ENCODE measurements at regions not wholly inside any gene's neighbourhood (a gene's known extent, or its start where the extent isn't known, plus 50 kb on each side); places are given as distances from the start of the nearest gene placed in this dataset.

DNA sequence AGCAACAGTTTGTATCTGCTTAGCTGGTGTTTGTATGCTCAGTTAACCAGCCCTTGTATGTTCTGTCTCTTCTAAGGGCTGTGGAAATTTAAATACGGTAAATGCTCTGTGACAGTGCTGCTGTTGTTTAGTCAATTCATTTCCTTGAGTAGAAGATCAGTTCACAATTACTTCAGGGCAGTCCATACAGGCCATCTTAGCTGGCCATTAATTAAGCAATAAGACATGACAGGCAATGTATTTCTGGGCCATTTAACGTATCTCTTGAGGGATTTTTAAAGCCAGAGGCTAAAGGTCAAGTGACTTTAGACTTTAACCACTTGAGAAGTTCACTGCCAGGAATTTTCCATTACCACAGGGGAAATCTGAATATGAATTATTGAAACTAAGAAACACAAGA lies 351.8 kb downstream of the ZIC1 start:
- ChIA-PET POLR2A (ENCODE audit: unreplicated experiment) (no interaction called here), CTCF (no interaction called here)
- no peaks in the 10 kb centered on the region for H3K79me1 ChIP-seq (ENCODE audit: low read depth in 1 of 2, low read length in 2 of 2)
- H2BK15ac ChIP-seq (ENCODE audit: low read depth, low read length) = no peak overlapping the region
- in situ Hi-C loops (cut with MboI; ENCODE audit: low sequenced_read_pairs) = no loop called here
- no TSS peak for BruUV-seq (replicated peaks)
- no peak overlapping the region for H3K56ac ChIP-seq (ENCODE audit: extremely low read depth, insufficient read depth, low read length)
- H4K91ac ChIP-seq (ENCODE audit: insufficient read depth, low read depth, low read length) = no peak overlapping the region
- intact Hi-C loops (cut with micrococcal nuclease) = no loop called here
- H2AK9ac ChIP-seq (replicated peaks; ENCODE audit: low read depth, low read length, poor library complexity) = no peak overlapping the region
- H3K27me3 ChIP-seq (ENCODE audit: control insufficient read depth, insufficient read depth, low read length) = no peaks in the 10 kb centered on the region
- no peak overlapping the region for H3K27ac ChIP-seq (ENCODE audit: insufficient read depth, low read length)
- H2BK20ac ChIP-seq (ENCODE audit: low read depth, low read length) = no peak overlapping the region
- no peak overlapping the region for H3K9ac ChIP-seq (ENCODE audit: low read depth, low read length)
- no peak overlapping the region for H2BK5ac ChIP-seq (ENCODE audit: low read depth, low read length, poor library complexity, severe bottlenecking)
- no peak overlapping the region for H4K8ac ChIP-seq (ENCODE audit: low read depth in 2 of 2, low read length in 2 of 2)
- no peak for DNase-seq
- H2AK5ac ChIP-seq (ENCODE audit: low read depth, low read length) = no peak overlapping the region
- H3K9me3 ChIP-seq (ENCODE audit: control insufficient read depth, insufficient read depth, low read length) = no peaks in the 10 kb centered on the region
- ATAC-seq (ENCODE audit: low read depth) = no peak
- no peak overlapping the region for H3K4me2 ChIP-seq (ENCODE audit: low read depth, low read length)
- no peak overlapping the region for H2BK120ac ChIP-seq (ENCODE audit: low read depth, low read length)
- H4K5ac ChIP-seq (ENCODE audit: low read depth, low read length) = no peak overlapping the region
- H4K20me1 ChIP-seq (ENCODE audit: insufficient read depth, low read length) = no peaks in the 10 kb centered on the region
- no peak overlapping the region for H3K4ac ChIP-seq (ENCODE audit: low read depth, low read length)
- dilution Hi-C loops (cut with HindIII; ENCODE audit: low sequenced_read_pairs, unreplicated experiment) = no loop called here
- no peak overlapping the region for H2AFZ ChIP-seq (replicated peaks; ENCODE audit: low read length, poor library complexity)
- H3K23ac ChIP-seq (ENCODE audit: low read depth, low read length) = no peak overlapping the region
- no peaks in the 10 kb centered on the region for H3K36me3 ChIP-seq (ENCODE audit: control insufficient read depth, insufficient read depth, low read length)
- no peak overlapping the region for H3K4me3 ChIP-seq (ENCODE audit: insufficient read depth, low read depth, low read length)
- TF ChIP-seq MXI1 (IDR thresholded peaks at IDR 0.05; ENCODE audit: borderline replicate concordance, low read depth, low read length) = no peak
- TF ChIP-seq BHLHE40 (IDR thresholded peaks at IDR 0.05; ENCODE audit: low read depth, low read length) = no peak
- TF ChIP-seq, protein P1, sequence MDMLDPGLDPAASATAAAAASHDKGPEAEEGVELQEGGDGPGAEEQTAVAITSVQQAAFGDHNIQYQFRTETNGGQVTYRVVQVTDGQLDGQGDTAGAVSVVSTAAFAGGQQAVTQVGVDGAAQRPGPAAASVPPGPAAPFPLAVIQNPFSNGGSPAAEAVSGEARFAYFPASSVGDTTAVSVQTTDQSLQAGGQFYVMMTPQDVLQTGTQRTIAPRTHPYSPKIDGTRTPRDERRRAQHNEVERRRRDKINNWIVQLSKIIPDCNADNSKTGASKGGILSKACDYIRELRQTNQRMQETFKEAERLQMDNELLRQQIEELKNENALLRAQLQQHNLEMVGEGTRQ (IDR thresholded peaks at IDR 0.05; ENCODE audit: low read depth, low read length) = no peak
- TF ChIP-seq RAD21 (IDR thresholded peaks at IDR 0.05; ENCODE audit: low read length) = no peak
- no peak for TF ChIP-seq RCOR1 (IDR thresholded peaks at IDR 0.05; ENCODE audit: insufficient replicate concordance, low read length)
- TF ChIP-seq, protein P2, sequence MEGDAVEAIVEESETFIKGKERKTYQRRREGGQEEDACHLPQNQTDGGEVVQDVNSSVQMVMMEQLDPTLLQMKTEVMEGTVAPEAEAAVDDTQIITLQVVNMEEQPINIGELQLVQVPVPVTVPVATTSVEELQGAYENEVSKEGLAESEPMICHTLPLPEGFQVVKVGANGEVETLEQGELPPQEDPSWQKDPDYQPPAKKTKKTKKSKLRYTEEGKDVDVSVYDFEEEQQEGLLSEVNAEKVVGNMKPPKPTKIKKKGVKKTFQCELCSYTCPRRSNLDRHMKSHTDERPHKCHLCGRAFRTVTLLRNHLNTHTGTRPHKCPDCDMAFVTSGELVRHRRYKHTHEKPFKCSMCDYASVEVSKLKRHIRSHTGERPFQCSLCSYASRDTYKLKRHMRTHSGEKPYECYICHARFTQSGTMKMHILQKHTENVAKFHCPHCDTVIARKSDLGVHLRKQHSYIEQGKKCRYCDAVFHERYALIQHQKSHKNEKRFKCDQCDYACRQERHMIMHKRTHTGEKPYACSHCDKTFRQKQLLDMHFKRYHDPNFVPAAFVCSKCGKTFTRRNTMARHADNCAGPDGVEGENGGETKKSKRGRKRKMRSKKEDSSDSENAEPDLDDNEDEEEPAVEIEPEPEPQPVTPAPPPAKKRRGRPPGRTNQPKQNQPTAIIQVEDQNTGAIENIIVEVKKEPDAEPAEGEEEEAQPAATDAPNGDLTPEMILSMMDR (conservative IDR thresholded peaks at IDR 0.05; ENCODE audit: low read depth, low read length) = no peak
- TF ChIP-seq NFE2L2 (IDR thresholded peaks at IDR 0.05; ENCODE audit: low read depth, low read length) = no peak
- no peak for TF ChIP-seq MAFK (IDR thresholded peaks at IDR 0.05; ENCODE audit: low read depth, low read length)
- TF ChIP-seq MAZ (IDR thresholded peaks at IDR 0.05; ENCODE audit: borderline replicate concordance, low read depth, low read length) = no peak
- TF ChIP-seq CHD1 (IDR thresholded peaks at IDR 0.05; ENCODE audit: low read depth, low read length) = no peak
- TF ChIP-seq RFX5 (IDR thresholded peaks at IDR 0.05; ENCODE audit: low read depth, low read length) = no peak
- no peak for TF ChIP-seq CEBPB (IDR thresholded peaks at IDR 0.05; ENCODE audit: low read depth, low read length)
- WGBS, 2 experiments (ENCODE audit: extremely low coverage in 2 of 2, insufficient read length in 1 of 2) = no CpG with 5 or more reads among the region's 2 CpGs
- no peaks in the 10 kb centered on the region for H3K9me1 ChIP-seq (ENCODE audit: insufficient read depth, low read length)
- no peak overlapping the region for H3K18ac ChIP-seq (ENCODE audit: low read depth, low read length)
- no peak overlapping the region for H3K14ac ChIP-seq (replicated peaks; ENCODE audit: low read depth, low read length)
- no peaks in the 10 kb centered on the region for H3K4me1 ChIP-seq (ENCODE audit: control insufficient read depth, insufficient read depth, low read length)

Data from IMR-90 (cell line).